ENCODE measurements at regions not wholly inside any gene's neighbourhood (a gene's known extent, or its start where the extent isn't known, plus 50 kb on each side); places are given as distances from the start of the nearest gene placed in this dataset.

DNA sequence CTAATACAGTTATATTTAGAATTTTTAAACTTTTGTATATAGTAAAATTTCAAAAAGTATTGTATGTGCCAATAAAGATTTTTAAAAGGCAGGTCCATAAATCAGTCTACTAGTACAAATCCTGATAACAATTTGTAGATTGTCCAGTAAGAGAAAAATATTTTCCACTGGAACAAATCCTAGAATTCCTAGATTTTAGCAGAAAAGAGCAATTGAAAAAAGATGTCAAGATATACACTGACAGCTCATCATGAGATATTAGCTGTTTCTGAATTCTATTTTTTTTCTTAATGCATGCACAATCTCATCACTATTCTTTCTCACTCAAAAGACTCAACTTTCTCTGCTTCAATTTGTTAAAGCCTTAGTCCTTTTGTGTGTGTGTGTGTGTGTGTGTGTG is 289.2 kb upstream of the MAD2L1 start:
- TF ChIP-seq, protein P1, sequence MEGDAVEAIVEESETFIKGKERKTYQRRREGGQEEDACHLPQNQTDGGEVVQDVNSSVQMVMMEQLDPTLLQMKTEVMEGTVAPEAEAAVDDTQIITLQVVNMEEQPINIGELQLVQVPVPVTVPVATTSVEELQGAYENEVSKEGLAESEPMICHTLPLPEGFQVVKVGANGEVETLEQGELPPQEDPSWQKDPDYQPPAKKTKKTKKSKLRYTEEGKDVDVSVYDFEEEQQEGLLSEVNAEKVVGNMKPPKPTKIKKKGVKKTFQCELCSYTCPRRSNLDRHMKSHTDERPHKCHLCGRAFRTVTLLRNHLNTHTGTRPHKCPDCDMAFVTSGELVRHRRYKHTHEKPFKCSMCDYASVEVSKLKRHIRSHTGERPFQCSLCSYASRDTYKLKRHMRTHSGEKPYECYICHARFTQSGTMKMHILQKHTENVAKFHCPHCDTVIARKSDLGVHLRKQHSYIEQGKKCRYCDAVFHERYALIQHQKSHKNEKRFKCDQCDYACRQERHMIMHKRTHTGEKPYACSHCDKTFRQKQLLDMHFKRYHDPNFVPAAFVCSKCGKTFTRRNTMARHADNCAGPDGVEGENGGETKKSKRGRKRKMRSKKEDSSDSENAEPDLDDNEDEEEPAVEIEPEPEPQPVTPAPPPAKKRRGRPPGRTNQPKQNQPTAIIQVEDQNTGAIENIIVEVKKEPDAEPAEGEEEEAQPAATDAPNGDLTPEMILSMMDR (IDR thresholded peaks at IDR 0.05) = no peak
- TF ChIP-seq POLR2AphosphoS5 (IDR thresholded peaks at IDR 0.05; ENCODE audit: low read depth, low read length) (no peak), SIN3A (IDR thresholded peaks at IDR 0.05; ENCODE audit: borderline replicate concordance, insufficient read depth, low read depth, low read length) (no peak)
- TF ChIP-seq, protein P2, sequence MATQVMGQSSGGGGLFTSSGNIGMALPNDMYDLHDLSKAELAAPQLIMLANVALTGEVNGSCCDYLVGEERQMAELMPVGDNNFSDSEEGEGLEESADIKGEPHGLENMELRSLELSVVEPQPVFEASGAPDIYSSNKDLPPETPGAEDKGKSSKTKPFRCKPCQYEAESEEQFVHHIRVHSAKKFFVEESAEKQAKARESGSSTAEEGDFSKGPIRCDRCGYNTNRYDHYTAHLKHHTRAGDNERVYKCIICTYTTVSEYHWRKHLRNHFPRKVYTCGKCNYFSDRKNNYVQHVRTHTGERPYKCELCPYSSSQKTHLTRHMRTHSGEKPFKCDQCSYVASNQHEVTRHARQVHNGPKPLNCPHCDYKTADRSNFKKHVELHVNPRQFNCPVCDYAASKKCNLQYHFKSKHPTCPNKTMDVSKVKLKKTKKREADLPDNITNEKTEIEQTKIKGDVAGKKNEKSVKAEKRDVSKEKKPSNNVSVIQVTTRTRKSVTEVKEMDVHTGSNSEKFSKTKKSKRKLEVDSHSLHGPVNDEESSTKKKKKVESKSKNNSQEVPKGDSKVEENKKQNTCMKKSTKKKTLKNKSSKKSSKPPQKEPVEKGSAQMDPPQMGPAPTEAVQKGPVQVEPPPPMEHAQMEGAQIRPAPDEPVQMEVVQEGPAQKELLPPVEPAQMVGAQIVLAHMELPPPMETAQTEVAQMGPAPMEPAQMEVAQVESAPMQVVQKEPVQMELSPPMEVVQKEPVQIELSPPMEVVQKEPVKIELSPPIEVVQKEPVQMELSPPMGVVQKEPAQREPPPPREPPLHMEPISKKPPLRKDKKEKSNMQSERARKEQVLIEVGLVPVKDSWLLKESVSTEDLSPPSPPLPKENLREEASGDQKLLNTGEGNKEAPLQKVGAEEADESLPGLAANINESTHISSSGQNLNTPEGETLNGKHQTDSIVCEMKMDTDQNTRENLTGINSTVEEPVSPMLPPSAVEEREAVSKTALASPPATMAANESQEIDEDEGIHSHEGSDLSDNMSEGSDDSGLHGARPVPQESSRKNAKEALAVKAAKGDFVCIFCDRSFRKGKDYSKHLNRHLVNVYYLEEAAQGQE (IDR thresholded peaks at IDR 0.05; ENCODE audit: insufficient read depth in 1 of 2, low read depth in 2 of 2, low read length in 1 of 2) = no peak

Data from Panc1 (cell line).